ENCODE measurements at regions not wholly inside any gene's neighbourhood (a gene's known extent, or its start where the extent isn't known, plus 50 kb on each side); places are given as distances from the start of the nearest gene placed in this dataset.

DNA sequence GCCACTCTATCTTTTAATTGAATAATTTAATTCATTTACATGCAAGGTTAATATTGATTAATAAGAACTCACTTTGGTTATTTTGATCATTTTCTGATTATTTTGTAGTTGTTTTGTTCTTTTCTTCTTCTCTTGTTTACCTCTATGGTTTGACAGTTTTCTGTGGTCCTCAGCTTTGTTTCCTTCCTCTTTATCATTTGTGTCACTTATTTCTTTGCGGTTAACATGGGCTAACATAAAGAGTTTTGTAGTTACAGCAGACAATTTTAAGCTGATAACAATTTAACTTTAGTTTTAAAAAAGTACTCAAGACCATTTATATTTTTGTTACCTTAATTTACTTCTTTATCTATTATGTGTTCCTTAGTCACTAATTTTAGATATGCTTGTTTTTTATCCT is 1032.8 kb upstream of the RAG2 start:
- Histone ChIP-seq H3K9ac (no peak overlapping the region), H4K20me1 (no peaks in the 10 kb centered on the region), H3K4me3 (no peak overlapping the region), H3K4me2 (no peak overlapping the region), H3K27ac (no peak overlapping the region), H3K4me1 (peaks cover 0 to 4% (median 0%) of the 10 kb centered on the region in 10 experiments; a peak in 1 of 20 replicates), H3K27me3 (no peaks in the 10 kb centered on the region), H3K36me3 (no peaks in the 10 kb centered on the region), H3K9me3 (replicated peaks in 1 of 11) (no peaks in the 10 kb centered on the region)
- no peak for TF ChIP-seq Cebpa-rat (IDR thresholded peaks at IDR 0.05)

DNA sequence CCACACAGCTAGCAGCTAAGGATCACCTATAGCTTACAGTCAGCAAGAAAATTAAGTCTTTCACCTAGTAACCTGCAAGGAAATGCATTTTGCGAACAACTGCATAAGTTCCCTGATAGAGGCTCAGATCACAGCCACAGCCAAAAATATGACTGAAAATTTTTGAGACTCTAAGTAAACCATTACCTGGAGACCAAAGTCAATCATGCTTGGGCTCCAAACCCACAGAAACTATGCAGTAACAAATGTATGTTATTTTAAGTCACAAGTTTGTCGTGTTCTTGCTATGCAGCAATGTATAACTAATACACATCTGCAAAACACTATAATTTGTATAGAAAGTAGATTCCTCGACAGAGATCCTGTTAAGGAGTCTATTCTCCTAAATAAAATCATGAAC is 1025.7 kb upstream of the RAG2 start:
- Histone ChIP-seq H3K4me1 (no peaks in the 10 kb centered on the region), H3K27ac (no peak overlapping the region), H3K4me2 (no peak overlapping the region), H3K27me3 (no peaks in the 10 kb centered on the region), H3K9me3 (replicated peaks in 1 of 11) (peaks cover 0 to 8% (median 0%) of the 10 kb centered on the region in 11 experiments; a peak in 4 of 22 replicates), H3K9ac (no peak overlapping the region), H3K36me3 (no peaks in the 10 kb centered on the region), H3K4me3 (no peak overlapping the region), H4K20me1 (no peaks in the 10 kb centered on the region)
- TF ChIP-seq Cebpa-rat (IDR thresholded peaks at IDR 0.05) = no peak

- Histone ChIP-seq H3K4me3 (no peak overlapping the region), H3K4me1 (no peaks in the 10 kb centered on the region), H3K4me2 (no peak overlapping the region), H4K20me1 (no peaks in the 10 kb centered on the region), H3K27me3 (no peaks in the 10 kb centered on the region), H3K27ac (no peak overlapping the region), H3K36me3 (no peaks in the 10 kb centered on the region), H3K9ac (no peak overlapping the region), H3K9me3 (replicated peaks in 1 of 11) (peaks cover 0 to 8% (median 0%) of the 10 kb centered on the region in 11 experiments; a peak in 4 of 22 replicates)
- no peak for TF ChIP-seq Cebpa-rat (IDR thresholded peaks at IDR 0.05)
Measured at GRCh38 chr11:37621662-37622061, 1023.6 kb upstream of the RAG2 start.

- Histone ChIP-seq H3K9me3 (replicated peaks in 1 of 11) (peaks cover 0 to 8% (median 0%) of the 10 kb centered on the region in 11 experiments; a peak in 4 of 22 replicates), H3K9ac (no peak overlapping the region), H4K20me1 (no peaks in the 10 kb centered on the region), H3K4me3 (no peak overlapping the region), H3K4me2 (no peak overlapping the region), H3K27me3 (no peaks in the 10 kb centered on the region), H3K36me3 (no peaks in the 10 kb centered on the region), H3K4me1 (no peaks in the 10 kb centered on the region), H3K27ac (no peak overlapping the region)
- no peak for TF ChIP-seq Cebpa-rat (IDR thresholded peaks at IDR 0.05)
Measured at GRCh38 chr11:37616291-37616690, 1018.3 kb upstream of the RAG2 start.

DNA sequence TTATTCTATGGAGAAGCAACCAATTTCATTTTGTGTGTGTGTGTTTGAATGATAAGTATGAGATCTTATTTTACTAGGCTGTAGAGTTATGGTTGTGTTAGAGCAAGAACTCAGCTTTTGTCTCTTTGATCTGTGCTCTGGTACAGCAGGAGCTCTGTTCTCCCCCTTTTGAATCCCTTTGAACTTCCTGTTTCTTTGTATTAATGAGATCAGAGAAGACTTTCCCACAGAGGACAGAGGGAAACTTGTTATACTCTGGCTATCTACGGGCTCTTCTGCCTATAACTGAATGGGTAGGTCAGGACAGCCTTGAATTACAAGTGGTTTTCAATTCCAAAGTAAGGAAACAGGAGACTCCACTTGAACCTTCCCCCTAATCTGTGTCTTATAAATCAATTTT is 1015.0 kb upstream of the RAG2 start:
- no peak overlapping the region for H3K27ac ChIP-seq
- H3K4me1 ChIP-seq = no peaks in the 10 kb centered on the region
- no peak overlapping the region for H3K4me2 ChIP-seq
- no peaks in the 10 kb centered on the region for H3K9me3 ChIP-seq (replicated peaks in 1 of 11)
- no peaks in the 10 kb centered on the region for H3K36me3 ChIP-seq
- H4K20me1 ChIP-seq = no peaks in the 10 kb centered on the region
- no peak overlapping the region for H3K9ac ChIP-seq
- H3K27me3 ChIP-seq = no peaks in the 10 kb centered on the region
- no peak overlapping the region for H3K4me3 ChIP-seq
- TF ChIP-seq Cebpa-rat (IDR thresholded peaks at IDR 0.05) = no peak

GRCh38 chr11:37612146-37612545 is 1014.1 kb upstream of the RAG2 start:
- Histone ChIP-seq H3K36me3 (no peaks in the 10 kb centered on the region), H3K4me1 (no peaks in the 10 kb centered on the region), H3K27me3 (no peaks in the 10 kb centered on the region), H4K20me1 (no peaks in the 10 kb centered on the region), H3K4me2 (no peak overlapping the region), H3K27ac (no peak overlapping the region), H3K9me3 (replicated peaks in 1 of 11) (no peaks in the 10 kb centered on the region), H3K9ac (no peak overlapping the region), H3K4me3 (no peak overlapping the region)
- no peak for TF ChIP-seq Cebpa-rat (IDR thresholded peaks at IDR 0.05)

DNA sequence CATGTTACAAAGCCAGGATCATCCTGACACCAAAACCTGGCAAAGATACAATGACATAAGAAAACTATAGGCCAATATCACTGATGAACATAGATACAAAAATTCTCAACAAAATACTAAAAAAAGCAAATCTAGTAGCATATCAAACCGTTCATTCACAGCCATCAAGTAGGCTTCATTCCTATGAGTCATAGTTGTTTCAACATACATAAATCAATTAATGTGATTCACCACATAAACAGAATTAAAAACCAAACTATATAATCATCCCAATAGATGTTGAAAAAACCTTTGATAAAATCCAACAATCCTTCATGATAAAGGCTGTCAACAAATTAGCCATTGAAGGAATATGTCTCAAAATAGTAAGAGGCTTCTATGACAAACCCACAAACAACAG is 1007.2 kb upstream of the RAG2 start:
- H3K4me2 ChIP-seq = no peak overlapping the region

GRCh38 chr11:37598381-37598780 is 1000.3 kb upstream of the RAG2 start:
- Histone ChIP-seq H3K9ac (no peak overlapping the region), H3K27me3 (no peaks in the 10 kb centered on the region), H3K36me3 (no peaks in the 10 kb centered on the region)

More for the DNA sequence above, 1007.2 kb upstream of the RAG2 start:
- Histone ChIP-seq H3K4me3 (no peak overlapping the region), H3K36me3 (no peaks in the 10 kb centered on the region), H4K20me1 (no peaks in the 10 kb centered on the region), H3K4me1 (no peaks in the 10 kb centered on the region), H3K9ac (no peak overlapping the region), H3K27me3 (no peaks in the 10 kb centered on the region), H3K9me3 (replicated peaks in 1 of 11) (no peaks in the 10 kb centered on the region), H3K27ac (no peak overlapping the region)
- no peak for TF ChIP-seq Cebpa-rat (IDR thresholded peaks at IDR 0.05)

DNA sequence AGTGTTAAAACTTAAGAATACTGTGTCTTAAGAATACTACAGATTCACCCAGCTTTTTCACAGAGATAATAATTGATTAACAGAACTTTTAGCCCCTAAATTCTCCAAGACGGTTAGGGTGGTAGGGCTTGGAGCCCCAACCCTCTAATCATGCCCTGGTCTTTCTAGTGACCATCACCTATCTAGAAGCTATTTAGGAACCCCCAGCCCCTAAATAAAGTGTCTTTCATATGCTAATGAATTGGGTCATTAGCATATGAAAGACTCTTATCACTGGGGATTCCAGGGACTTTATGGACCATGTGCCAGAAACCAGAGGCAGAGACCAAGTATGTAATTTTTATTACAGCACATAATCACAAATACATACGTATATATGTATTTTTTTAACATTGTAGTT is 999.7 kb upstream of the RAG2 start:
- Histone ChIP-seq H4K20me1 (no peaks in the 10 kb centered on the region), H3K9me3 (replicated peaks in 1 of 11) (no peaks in the 10 kb centered on the region), H3K27ac (no peak overlapping the region), H3K36me3 (no peaks in the 10 kb centered on the region), H3K4me2 (no peak overlapping the region), H3K4me3 (no peak overlapping the region), H3K9ac (no peak overlapping the region), H3K27me3 (no peaks in the 10 kb centered on the region), H3K4me1 (no peaks in the 10 kb centered on the region)
- TF ChIP-seq Cebpa-rat (IDR thresholded peaks at IDR 0.05) = no peak

More at GRCh38 chr11:37598381-37598780, 1000.3 kb upstream of the RAG2 start:
- Histone ChIP-seq H3K4me2 (no peak overlapping the region), H3K9me3 (replicated peaks in 1 of 11) (no peaks in the 10 kb centered on the region), H3K4me3 (no peak overlapping the region), H3K27ac (no peak overlapping the region), H4K20me1 (no peaks in the 10 kb centered on the region), H3K4me1 (no peaks in the 10 kb centered on the region)
- TF ChIP-seq Cebpa-rat (IDR thresholded peaks at IDR 0.05) = no peak

DNA sequence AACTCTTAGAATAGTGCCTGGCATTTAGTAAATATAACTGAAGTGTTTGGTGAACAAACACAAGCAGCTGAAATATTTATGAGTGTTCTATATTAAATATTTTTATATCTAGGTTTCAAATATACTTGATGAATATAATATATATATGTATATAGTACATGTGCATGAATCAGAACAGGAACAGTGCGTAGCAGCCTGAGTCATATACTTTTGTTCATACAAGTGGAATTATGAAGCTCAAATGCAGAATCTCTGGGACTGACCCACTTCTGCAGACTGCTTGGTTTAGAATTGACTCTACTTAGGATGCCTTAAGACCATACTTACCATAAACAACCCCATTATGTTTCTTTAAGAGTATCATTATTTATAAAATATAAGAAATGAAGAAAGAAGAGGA is 997.8 kb upstream of the RAG2 start:
- Histone ChIP-seq H3K9ac (no peak overlapping the region), H3K27me3 (no peaks in the 10 kb centered on the region), H3K36me3 (no peaks in the 10 kb centered on the region), H3K4me1 (no peaks in the 10 kb centered on the region), H3K4me3 (no peak overlapping the region), H3K4me2 (no peak overlapping the region), H3K9me3 (replicated peaks in 1 of 11) (no peaks in the 10 kb centered on the region), H4K20me1 (no peaks in the 10 kb centered on the region), H3K27ac (no peak overlapping the region)
- TF ChIP-seq Cebpa-rat (IDR thresholded peaks at IDR 0.05) = no peak

Measured in BLaER1 treated with 17β-estradiol and CSF1 and Interleukin-3, amounts not matched to agents 10 nM and 100 nM (cell line).